Fibroblast of skin of right biceps (primary cell): ENCODE measurements at regions not wholly inside any gene's neighbourhood (a gene's known extent, or its start where the extent isn't known, plus 50 kb on each side); places are given as distances from the start of the nearest gene placed in this dataset.

ENCODE experiments used
- DNase-seq: peaks from one replicate; pipeline ENCODE4 v3.0.0-alpha.2; 2013

DNA sequence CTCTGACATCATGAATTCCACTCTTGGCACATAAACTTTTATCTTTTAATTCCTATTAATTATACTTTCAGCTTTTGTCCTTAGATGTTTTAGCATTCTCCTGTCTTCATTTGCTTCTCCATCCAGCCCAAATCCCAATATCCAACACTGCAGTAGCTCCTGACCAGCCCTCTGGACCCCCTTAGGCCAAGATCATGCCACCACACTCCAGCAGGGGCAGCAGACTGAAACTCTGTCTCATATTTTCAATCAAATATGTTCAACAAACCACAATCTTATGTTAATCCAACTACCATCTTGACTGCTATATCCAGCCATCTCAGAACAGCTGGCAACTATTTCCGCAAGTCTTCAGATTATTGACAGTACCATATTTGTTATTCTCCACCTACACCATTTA lies 315.8 kb upstream of the ROBO2 start:
- DNase-seq, result no peak

DNA sequence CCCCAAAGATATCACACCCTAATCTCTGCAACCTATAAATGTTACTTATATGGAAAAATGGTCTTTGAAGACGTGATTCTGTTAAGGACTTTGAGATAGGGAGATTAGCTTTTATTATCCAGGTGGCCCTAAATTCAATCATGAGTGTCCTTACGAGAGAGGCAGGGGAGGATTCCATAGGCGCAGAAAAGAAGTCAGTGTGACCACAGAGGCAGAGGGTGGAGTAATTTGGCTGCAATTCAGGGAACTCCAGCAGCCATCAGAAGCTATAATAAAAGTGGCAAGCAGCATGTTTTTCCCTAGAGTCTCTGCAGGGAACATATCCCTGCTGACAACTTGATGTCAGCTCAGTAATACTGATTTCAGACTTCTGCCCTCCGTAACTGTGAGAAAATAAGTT lies 315.2 kb upstream of the ROBO2 start:
- DNase-seq, result no peak

DNA sequence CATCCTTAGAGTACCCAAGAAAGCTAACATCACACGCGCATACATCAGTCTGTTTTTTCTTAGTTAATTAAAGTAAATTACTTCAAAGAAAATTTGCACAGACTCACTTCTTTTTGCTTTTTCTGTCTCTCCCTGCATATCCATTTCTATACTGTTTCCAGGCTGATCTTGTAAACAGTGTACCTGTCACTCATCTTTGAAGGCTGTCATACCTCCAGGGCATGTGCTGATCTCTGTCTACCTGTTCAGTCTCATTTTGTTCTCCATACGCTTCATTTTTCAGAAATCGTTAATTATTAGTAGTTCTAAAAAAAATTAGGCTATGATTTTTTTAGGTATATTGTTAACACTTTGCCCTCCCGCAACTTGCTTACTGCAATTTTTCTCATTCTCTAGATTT lies 313.9 kb upstream of the ROBO2 start:
- DNase-seq, result no peak

DNA sequence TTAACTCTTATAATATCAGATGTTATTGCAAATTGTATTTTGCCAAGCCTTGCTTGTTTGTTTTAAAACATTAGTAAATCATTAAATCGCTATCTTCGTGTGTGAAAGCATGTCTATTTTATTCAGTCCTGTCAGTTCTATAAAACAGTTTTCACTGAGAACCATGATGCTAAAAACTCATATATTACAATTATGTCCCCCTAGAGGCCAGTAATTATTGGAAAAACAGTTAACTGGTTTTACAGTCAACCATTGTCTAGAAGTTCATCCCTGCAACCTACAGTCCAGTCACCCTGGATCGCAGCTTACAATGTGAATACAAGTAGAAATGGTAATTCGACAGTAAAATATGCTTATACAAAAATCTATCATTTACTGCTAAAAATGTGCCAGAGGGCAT lies 311.5 kb upstream of the ROBO2 start:
- DNase-seq, result no peak

DNA sequence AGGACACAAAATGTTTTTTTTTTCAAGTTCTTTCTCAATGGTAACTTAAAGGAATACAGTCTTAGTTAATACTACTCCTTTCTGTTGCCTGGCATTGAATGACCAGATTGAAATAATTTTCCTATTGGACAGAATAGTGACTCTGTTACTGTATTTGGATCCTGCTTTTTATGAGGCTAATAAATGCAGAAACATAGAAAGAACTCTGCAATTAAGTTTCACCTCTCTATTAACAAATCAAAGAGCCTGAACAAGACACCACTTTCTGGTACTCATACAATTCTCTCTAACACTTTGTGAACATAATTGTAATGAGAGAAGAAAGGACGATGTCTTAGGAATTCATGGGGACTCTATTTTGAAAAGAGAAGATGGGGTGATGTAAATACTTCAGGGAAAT lies 308.4 kb upstream of the ROBO2 start:
- no peak for DNase-seq

DNA sequence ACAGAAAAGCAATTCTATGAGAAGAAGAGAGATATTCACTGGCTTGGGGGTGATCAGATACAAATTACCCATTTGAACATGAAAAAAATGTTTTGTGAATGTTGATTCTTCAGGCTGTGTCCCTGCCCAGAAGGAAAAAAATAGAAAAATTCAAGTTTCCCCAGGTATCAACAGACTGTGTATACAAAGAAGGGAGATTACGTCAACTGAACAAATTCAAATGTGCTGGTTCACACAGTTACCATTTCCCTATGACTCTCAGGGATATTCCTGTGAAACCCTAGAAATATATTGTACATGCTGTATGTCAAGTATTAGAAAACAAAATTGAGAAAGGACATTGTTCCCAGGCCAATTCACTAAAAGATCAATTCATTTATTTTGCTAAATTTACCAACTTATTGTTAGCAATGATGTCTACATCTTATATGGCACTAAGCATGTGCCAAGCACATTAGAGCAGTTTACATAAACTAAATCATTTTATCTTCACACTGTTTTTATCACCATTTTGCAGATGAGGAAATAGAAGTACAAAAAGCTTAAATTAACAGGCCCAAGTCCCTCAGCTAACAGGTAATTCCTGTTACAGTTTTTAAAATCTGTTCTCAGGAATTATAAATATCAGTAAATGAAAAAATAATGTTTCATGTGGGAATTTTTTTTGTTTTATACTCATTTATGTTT lies 306.7 kb upstream of the ROBO2 start:
- no peak for DNase-seq

DNA sequence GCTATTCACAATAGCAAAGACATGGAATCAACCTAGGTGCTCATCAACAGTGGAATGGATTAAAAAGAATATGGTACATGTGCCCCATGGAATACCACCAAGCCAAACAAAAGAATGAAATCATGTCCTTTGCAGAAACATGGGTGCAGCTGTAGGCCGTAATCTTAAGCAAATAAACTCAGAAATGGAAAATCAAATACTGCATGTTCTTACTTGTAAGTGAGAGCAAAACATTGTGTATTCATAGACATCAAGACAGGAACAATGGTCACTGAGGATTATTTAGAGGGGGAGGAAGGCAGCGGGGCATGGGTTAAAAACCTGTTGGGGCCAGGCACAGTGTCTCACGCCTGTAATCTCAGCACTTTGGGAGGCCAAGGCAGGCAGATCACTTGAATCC lies 304.7 kb upstream of the ROBO2 start:
- no peak for DNase-seq

DNA sequence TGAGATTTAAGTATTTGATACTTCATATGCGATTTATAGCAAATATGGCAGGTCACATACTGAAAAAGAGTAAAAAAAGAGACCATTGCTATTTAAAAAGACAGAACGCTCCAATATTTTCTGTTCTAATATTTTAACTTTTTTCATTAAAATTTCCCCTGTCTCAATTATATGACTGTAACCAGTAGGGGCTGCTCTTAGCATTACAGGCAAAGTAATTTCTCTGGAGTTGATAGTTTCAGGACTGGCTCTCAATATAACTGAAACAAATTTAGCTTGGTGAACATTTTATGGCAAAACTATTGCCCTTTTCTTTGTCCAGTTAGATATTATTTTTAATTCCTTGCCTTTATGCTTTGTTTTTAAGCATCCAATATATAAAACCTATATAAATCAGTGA lies 286.3 kb upstream of the ROBO2 start:
- no peak for DNase-seq

DNA sequence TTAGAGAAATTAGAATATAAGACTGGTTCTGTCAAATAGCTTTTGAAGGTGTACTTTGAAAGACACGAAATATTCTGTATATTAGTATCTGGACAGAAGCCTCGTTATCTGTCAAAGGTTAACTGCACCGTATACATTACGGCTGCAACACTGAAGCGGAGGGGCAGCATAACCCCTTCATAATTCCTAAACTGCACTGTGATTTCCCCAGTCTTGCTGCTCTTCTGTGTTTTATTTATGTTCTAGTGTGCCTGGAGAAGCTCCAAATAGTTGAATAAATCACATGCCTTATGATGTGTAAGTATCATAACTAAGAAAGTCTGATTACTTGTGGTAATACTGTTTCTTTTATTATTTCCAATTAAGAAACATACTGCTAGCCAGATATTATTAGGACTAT lies 285.7 kb upstream of the ROBO2 start:
- no peak for DNase-seq

DNA sequence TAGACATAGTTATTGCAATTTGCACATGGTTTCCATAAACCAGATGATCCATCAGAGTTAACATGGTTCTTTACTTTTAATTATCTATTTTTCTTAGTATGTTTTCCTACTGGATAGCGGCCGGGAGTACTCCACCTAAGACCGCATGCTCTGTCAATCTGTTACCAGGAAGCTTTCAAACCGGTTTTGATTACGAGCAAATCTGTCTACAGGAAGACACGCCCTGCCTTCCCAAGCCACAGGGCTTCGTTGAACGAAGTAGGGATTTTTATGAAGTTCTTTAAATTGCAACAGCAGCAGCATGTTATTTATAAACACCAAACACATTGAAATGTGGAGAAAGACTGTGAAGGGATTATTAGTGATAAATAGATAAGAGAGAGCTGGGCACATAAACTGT lies 283.3 kb upstream of the ROBO2 start:
- no peak for DNase-seq

DNA sequence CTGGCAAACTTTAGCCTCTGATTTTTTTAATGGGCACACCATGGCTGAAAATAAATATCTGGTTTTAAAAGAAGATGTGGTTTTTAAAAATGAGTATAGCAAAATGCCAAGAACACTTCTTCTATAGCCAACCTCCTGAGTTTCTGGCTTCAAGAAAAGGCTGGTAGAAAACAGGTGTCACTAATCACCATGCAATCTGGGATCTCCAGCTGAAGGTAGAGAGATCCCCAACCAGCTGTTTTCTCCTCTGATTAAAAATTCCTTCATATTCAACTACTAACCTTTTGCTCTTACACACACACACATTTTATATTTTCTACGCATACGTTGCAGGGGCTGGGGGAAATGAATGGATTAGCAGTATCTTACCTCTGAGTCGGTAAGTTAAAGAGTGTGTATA lies 279.6 kb upstream of the ROBO2 start:
- DNase-seq, result no peak

DNA sequence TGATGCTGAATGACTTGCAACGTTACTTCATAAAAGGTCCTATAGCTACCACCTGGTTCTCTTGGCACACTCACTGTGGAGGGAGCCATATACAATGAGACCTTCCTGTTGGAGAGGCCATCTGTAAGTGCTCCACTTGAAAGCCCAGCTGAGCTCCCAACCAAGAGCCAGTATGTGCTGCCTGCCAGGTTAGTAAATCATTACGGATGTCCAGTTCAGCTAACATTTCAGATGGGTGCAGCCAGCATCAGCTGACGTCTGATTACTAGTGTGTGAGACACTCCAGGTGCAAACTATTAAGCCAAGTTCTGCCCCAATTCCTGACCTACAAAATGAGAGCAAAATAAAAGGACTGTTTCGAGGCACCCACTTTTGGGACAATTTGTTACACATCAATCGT lies 274.4 kb upstream of the ROBO2 start:
- DNase-seq, result no peak

DNA sequence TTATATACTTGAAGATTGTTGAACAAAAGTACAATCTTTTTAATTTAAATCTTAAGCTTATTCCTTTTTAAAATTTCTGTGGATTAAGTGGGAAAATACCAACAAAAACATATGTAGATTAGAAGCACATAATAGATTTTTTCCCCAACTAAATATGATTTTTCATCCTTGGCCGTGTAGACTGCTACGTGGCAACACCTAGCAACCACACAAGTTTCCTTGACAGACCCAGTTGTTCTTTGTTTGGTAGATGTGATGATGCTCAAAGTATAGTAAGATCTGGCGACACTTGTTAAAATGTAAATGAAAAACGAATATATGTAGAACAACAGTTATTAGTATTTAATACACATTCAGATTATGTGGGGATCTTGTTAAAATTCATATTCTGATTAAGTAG lies 271.0 kb upstream of the ROBO2 start:
- DNase-seq, result no peak

DNA sequence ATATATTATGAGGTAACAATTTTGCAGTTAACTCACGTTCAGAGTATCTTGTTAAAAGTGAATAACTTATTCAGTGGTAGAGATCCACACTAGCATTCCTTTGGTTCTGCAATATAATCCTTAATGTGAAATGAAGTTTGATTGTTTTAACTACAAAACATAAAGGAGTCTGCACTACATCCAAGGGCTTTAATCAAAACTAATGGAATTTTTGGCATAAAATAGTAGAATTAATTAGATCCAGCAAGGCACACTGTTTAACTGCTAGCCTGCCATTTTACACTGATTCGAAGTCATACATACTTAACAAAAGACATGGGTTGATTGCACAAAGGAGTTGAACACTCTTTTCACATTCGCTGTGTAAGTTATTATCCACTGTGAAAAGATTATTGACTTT lies 263.0 kb upstream of the ROBO2 start:
- DNase-seq, result no peak

DNA sequence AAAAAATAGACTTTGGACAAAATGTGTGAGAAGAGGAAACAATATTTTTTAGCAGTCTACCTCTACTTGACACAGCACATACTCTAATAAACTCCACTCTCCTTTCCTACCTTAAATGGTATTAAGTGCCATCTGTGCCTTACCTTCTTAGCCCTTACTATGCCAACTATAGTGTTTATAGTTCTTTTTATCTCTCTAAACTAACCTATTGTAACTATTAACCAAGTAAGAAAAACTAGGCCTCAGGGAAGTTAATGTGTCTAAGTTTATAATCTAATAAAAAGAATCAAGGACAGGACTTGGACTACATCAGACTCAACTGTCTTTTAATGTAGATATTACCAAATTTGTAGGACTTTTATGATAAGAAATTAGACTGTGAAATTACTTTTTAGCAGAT lies 251.7 kb upstream of the ROBO2 start:
- DNase-seq, result no peak

DNA sequence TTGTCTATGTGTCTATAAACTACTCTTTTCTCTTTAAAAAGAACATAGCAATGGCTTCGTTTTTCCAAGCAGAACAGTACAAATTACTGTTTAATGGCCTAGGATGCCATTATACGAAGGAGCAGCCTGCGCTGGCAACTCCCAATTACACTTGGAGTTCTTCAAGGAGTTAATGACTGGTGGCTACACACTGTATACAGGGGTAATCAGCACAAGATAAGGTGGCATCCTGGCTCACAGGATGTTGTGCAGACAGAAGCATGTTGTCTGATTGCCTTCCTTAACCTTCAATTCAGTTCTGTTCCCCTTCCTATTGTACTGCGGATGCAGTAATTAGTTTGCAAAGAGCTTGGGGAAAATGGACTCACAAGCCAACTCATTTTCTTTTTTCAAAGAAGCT lies 250.7 kb upstream of the ROBO2 start:
- DNase-seq, result no peak

DNA sequence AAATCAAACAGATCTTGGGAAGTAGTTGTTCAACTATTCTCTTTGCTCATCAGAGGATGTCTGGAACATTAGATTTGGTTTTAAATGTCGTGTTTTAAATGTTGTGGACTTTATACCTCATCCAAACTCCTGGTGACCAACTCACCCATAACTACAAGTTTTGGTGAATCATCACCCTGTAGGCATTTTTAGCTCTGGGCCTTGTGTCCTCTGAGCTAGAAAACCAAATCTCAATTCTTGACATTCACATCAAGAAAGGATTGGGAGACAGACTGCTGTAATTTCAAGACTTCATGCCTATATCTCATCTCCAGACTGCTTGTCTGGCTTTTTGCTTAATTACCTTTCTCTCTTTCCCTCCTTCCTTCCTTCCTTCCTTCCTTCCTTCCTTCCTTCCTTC lies 228.5 kb upstream of the ROBO2 start:
- DNase-seq, result no peak

DNA sequence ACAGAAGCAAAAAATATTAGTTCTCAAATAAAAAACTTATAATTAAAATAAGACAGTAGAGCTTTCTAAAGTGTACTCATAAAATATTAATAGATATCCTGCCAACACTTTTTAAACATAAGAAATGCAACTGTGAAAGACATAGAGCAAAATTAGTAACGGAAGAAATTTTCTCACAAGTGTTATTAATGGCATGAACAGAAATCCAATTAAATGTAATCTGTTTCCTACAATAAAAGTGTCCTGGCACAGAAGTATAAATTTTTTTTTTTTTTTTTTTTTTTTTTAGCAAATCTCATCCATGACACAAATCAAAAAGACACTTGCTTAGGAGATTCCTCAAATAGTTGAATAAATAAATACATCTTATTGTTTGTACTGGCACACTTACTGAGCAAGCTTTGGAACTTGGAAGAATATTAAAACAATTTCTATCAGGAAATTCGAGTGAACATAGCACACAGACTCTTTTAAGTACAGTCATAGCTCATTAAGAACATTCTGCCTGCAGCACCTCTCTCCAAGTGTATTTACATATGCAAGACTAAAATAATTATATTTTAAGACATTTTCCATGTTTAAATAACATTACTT lies 227.2 kb upstream of the ROBO2 start:
- DNase-seq, result no peak

DNA sequence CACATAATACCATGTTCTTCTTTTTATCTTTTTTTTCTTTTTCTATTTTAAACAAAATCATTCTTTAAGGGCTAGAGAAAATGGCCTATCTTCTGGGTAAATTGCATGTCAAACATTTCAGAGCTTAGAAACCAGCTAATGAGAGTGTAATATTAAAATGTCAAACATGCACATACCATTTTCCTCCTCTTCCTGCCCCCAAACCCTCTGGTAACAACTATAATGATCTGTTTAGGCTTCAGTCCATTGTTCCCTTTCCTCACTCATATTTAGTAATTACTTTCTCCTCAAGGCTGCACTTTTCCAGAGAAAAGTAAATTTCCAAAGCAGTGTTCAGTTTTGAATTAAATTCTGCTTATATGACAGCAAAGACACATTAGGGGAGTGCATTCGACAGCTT lies 224.3 kb upstream of the ROBO2 start:
- DNase-seq, result no peak

DNA sequence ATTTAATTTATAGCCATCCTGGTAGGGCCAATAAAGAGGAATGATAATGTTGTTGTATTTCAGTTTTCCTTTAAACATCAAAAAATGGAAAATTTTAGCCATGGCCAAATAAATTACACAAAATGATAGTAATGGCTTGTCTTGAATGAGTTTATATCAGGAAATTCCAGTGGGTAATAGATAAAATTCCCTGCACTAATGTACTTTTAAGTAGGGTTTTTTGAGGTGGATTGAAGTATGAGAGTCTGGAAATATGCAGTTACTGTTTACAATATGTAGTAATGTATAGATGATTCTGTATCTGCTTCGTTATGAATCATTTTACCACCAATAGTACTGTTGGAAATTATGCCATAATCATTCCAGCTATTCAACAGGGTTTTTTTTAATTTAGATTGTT lies 219.4 kb upstream of the ROBO2 start:
- no peak for DNase-seq

DNA sequence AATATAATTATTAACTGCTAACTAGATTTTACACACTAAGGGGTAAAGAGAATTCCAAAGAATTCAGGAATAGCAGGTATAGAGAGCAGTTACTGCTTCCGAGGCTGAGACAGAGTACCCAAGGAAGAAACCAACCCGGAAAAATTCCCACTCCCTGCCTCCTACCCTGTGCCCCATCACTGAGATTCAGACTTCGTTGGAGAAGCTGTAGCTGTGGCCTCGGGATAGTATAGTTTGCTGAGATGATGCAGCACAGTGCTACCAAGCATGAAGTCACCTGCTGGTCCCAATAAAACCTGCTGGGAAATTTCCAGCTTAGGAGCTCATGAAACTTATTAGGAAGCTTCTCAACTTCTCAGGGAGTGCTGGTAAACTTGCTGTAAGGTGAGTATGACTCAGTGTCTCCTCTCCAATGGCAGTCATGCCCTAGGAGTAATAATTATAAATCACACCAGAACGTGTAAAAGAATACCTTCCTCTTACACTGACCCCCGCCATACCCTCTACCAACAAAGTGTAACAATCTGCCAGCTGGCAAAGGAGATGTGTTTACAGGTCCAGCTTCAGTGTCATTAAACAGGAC lies 215.2 kb upstream of the ROBO2 start:
- no peak for DNase-seq

DNA sequence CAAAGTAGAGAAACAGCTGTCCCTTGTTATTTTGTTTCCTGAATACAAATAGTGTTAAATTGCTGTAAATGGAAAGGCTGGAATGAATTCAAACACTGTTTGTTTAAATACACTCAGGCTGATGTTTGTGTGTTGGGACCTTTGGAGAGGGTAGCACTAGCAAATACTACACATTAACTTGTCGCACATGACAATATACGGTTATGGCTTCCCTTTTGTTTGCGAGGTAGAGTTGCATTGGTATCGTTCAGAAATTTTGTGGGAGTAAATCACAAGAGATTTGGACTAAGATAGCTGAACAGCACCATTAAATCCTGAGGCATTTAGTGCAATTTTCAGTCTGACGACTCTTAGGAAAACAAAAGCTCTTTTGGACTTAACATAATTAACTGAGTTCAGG lies 213.0 kb upstream of the ROBO2 start:
- no peak for DNase-seq

DNA sequence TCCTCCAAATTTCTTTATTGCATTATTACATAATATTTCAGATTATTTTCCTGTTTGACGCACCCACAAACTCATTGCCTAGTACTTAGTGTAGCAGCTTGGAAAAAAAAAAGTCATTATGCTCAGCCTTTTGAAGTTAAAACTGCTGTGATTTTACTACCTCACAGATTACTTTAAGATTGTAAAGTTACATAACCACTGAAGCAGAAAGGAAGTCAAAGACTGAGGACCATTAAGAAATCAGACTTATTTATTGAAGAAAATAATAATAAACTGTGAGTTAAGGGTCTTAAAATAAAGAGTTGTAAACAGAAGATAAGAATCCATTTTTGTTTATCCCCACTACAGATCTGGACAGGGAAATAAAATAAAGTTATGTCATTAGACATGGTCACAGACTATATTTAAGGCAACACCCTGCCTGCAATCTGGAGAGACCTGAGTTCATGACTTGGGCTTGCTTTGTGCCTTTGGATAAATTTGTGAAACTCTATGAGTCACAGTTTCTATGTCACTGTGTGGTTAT lies 212.1 kb upstream of the ROBO2 start:
- DNase-seq, result no peak

DNA sequence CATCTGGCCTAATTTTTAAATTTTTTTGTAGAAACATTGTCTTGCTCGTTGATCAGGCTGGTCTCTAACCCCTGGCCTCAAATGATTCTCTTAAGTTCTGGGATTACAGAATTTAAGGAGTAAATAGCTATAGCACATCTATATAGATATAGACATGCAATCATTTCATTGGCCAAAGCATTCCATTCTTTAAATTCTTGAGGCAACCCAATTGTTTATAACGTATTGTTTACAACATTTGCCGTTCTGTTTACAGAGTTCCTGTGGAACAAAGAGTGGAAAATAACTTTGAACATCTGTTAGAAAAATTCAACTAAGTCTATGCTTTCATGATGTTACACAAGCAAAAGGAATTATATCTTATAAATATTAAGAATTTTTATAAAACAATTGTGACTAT lies 205.2 kb upstream of the ROBO2 start:
- no peak for DNase-seq

DNA sequence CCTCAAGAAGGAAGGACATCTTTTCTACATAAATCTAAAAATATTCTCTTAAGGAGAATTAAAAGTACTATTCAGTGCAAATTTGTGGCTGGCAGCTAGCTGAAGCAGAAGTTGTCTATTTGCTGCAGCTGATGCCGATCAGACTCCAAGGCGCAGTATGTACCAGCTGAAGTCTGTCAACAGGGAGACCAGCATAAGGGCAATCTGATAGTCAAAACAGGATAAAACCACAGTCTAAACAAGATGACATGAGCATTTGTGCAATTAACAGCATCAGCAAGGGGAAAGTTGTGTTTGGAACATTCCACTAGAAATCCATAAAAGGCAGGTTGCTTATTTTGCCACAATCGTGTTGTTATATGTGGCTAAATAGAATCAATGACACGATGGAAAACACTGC lies 198.2 kb upstream of the ROBO2 start:
- no peak for DNase-seq
